GM12875 (cell line): ENCODE measurements at regions not wholly inside any gene's neighbourhood (a gene's known extent, or its start where the extent isn't known, plus 50 kb on each side); places are given as distances from the start of the nearest gene placed in this dataset.

Experiments
- H3K4me3 ChIP-seq: one replicate; pipeline ENCODE4 v1.5.1; 2011; ENCODE audit warnings: low read depth, low read length, control low read depth
- TF ChIP-seq, protein P1 (sequence below): IDR thresholded peaks from 2 replicates; pipeline ENCODE4 v1.5.1; 2011; ENCODE audit warnings: low read depth, mild to moderate bottlenecking, control low read depth, inconsistent platforms, low read length, moderate library complexity, borderline replicate concordance; ENCODE audit not compliant: insufficient read depth

- TF ChIP-seq, protein P1, sequence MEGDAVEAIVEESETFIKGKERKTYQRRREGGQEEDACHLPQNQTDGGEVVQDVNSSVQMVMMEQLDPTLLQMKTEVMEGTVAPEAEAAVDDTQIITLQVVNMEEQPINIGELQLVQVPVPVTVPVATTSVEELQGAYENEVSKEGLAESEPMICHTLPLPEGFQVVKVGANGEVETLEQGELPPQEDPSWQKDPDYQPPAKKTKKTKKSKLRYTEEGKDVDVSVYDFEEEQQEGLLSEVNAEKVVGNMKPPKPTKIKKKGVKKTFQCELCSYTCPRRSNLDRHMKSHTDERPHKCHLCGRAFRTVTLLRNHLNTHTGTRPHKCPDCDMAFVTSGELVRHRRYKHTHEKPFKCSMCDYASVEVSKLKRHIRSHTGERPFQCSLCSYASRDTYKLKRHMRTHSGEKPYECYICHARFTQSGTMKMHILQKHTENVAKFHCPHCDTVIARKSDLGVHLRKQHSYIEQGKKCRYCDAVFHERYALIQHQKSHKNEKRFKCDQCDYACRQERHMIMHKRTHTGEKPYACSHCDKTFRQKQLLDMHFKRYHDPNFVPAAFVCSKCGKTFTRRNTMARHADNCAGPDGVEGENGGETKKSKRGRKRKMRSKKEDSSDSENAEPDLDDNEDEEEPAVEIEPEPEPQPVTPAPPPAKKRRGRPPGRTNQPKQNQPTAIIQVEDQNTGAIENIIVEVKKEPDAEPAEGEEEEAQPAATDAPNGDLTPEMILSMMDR = no peak
- no peak overlapping the region for H3K4me3 ChIP-seq
These were observed 214.7 kb downstream of the GAS1 start for GRCh38 chr9:86732514-86733171.

GRCh38 chr9:86731511-86732063 is 215.7 kb downstream of the GAS1 start:
- H3K4me3 ChIP-seq = no peak overlapping the region
- TF ChIP-seq, protein P1 = no peak

GRCh38 chr9:86730163-86730928 is 217.0 kb downstream of the GAS1 start:
- H3K4me3 ChIP-seq = no peak overlapping the region
- TF ChIP-seq, protein P1 = no peak

DNA sequence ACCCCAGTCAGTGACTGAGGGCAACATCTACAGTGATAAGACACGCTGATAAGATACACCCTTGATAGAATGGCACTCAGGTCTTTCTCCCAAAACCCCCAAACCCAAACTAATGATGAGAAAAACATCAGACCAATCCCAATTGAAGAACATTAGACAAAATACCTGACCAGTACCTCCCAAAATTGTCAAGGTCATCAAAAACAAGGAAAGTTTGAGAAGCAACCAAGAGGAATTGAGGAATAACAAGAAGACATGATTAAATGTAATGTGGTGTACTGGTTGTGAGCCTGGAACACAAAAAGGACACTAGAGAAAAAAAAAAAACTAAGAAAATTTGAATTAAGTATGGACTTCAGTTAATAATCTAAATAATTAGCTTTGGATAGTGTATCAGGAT is 222.8 kb downstream of the GAS1 start:
- H3K4me3 ChIP-seq = no peak overlapping the region
- TF ChIP-seq, protein P1 = no peak

DNA sequence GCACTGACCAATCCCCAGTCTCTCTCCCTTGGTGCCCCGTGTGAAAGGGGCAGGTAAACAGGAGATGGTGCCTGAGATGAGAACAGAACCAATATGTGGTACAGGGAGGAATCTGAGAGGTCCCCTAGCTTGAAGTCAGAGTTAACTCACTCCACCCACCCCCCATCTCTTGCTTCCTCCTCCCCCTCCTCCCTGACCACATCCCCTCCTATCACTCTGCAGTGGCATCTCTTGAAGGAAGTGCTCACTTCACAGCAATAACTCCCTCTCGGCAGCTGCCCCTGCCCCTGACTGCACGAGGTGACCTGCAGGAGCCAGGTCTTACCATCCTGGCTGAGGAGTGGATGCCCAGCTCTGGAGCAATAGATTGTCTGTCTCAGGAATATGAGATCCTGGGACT is 224.0 kb downstream of the GAS1 start:
- H3K4me3 ChIP-seq = no peak overlapping the region
- TF ChIP-seq, protein P1 = no peak

GRCh38 chr9:86722706-86723075 is 224.6 kb downstream of the GAS1 start:
- H3K4me3 ChIP-seq = no peak overlapping the region
- TF ChIP-seq, protein P1 = no peak
